Vagina (tissue), 2 donors: ENCODE measurements at regions not wholly inside any gene's neighbourhood (a gene's known extent, or its start where the extent isn't known, plus 50 kb on each side); places are given as distances from the start of the nearest gene placed in this dataset.

Experiments used
- DNase-seq, 2 donors: peaks; one replicate each; pipeline ENCODE4 v3.0.0-alpha.2; 2017; ENCODE audit errors: extremely low spot score in 2 of 2
- H3K27ac ChIP-seq: fragments of 200-600 bp; sonication (generic); one replicate; pipeline ENCODE4 v1.5.1; 2019
- H3K27me3 ChIP-seq: fragments of 200-600 bp; sonication (generic); one replicate; pipeline ENCODE4 v1.5.1; 2019
- H3K36me3 ChIP-seq, 2 donors: fragments of 200-600 bp; sonication (generic); one replicate each; pipeline ENCODE4 v1.5.1; 2017 to 2019
- H3K4me1 ChIP-seq: fragments of 200-600 bp; sonication (generic); one replicate; pipeline ENCODE4 v1.5.1; 2019
- H3K4me3 ChIP-seq, 2 donors: fragments of 200-600 bp; sonication (generic); 1 replicate in 1 of 2; 2 replicates in 1 of 2; pipeline ENCODE4 v1.5.1; 2016 to 2019
- H3K9me3 ChIP-seq: fragments of 200-600 bp; sonication (generic); one replicate; pipeline ENCODE4 v1.5.1; 2019
- CTCF ChIP-seq, 3 experiments: fragments of 450-650 bp in 2 of 3; fragments of 200-600 bp in 1 of 3; sonication (generic) in 1 of 3; IDR thresholded peaks; one replicate each; pipeline ENCODE4 v1.5.1; 2017 to 2019; ENCODE audit warnings: antibody characterized with exemption in 3 of 3, mild to moderate bottlenecking in 2 of 3, moderate library complexity in 2 of 3
- POLR2A ChIP-seq, 2 donors: fragments of 450-650 bp; IDR thresholded peaks; one replicate each; pipeline ENCODE4 v1.6.1; 2017; ENCODE audit warnings: antibody characterized with exemption in 2 of 2, mild to moderate bottlenecking in 2 of 2, moderate library complexity in 2 of 2
- POLR2AphosphoS5 ChIP-seq, 2 donors: sonication (generic); formaldehyde crosslinking; IDR thresholded peaks; one replicate each; pipeline ENCODE4 v1.9.0; 2017; ENCODE audit warnings: antibody characterized with exemption in 2 of 2, mild to moderate bottlenecking in 2 of 2, low read depth in 1 of 2; ENCODE audit not compliant: insufficient read depth in 1 of 2
- intact Hi-C: fragments of 100-400 bp; cut with DNase I; formaldehyde crosslinking; loops from one replicate; pipeline ENCODE4 v1.15.1; 2023

DNA sequence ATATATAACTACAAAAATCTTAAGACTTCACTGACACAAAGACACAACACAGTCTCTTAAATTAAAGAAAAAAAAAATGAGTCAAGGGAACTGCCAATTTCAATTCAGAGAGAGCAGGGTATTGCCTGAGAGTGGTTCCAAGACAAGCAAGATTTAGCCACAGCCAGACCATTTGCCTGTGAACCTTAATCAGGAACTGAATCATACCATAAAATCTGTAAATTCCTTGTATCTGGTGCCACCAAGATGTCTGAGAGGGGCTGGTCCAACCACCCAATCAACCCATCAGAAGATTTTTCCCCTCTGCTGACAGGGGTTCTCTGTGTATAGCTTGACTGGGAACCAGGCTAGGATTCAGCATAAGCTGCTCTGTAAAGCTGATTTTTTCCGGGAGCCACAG lies 159.2 kb downstream of the CPEB2 start:
- intact Hi-C loops = no loop called here
- Histone ChIP-seq H3K9me3 (no peaks in the 10 kb centered on the region), H3K27ac (no peak overlapping the region), H3K4me3 (no peak overlapping the region), H3K36me3 (no peaks in the 10 kb centered on the region), H3K27me3 (no peaks in the 10 kb centered on the region), H3K4me1 (peaks cover 5% of the 10 kb centered on the region)
- DNase-seq = no peak
- TF ChIP-seq POLR2AphosphoS5 (IDR thresholded peaks at IDR 0.05; ENCODE audit: insufficient read depth in 1 of 2, low read depth in 1 of 2) (no peak), POLR2A (IDR thresholded peaks at IDR 0.05) (no peak), CTCF (IDR thresholded peaks at IDR 0.05) (no peak)

DNA sequence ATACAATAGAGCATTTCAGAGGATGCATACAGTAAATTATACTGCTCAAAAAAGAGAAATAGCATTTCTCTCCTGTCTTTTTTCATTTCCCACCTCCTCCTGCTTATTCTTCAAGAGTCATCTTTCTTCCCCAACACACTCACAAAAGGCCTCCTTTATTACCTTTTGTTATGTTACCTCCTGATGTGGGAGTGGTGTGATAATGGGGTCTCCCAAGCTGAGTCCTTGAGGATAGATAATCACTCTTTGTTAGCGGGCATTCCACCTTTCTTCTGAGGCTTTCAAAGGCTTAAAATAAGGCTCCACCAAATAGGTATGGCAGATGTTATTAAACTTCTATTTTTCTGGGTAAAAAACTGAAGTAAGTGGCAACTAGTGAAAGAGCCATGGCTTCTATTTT lies 159.8 kb downstream of the CPEB2 start:
- Histone ChIP-seq H3K27ac (no peak overlapping the region), H3K4me1 (peaks cover 5% of the 10 kb centered on the region), H3K4me3 (no peak overlapping the region), H3K27me3 (no peaks in the 10 kb centered on the region), H3K9me3 (no peaks in the 10 kb centered on the region), H3K36me3 (no peaks in the 10 kb centered on the region)
- TF ChIP-seq POLR2A (IDR thresholded peaks at IDR 0.05) (no peak), POLR2AphosphoS5 (IDR thresholded peaks at IDR 0.05; ENCODE audit: insufficient read depth in 1 of 2, low read depth in 1 of 2) (no peak), CTCF (IDR thresholded peaks at IDR 0.05) (no peak)
- intact Hi-C loops = no loop called here
- DNase-seq = no peak

DNA sequence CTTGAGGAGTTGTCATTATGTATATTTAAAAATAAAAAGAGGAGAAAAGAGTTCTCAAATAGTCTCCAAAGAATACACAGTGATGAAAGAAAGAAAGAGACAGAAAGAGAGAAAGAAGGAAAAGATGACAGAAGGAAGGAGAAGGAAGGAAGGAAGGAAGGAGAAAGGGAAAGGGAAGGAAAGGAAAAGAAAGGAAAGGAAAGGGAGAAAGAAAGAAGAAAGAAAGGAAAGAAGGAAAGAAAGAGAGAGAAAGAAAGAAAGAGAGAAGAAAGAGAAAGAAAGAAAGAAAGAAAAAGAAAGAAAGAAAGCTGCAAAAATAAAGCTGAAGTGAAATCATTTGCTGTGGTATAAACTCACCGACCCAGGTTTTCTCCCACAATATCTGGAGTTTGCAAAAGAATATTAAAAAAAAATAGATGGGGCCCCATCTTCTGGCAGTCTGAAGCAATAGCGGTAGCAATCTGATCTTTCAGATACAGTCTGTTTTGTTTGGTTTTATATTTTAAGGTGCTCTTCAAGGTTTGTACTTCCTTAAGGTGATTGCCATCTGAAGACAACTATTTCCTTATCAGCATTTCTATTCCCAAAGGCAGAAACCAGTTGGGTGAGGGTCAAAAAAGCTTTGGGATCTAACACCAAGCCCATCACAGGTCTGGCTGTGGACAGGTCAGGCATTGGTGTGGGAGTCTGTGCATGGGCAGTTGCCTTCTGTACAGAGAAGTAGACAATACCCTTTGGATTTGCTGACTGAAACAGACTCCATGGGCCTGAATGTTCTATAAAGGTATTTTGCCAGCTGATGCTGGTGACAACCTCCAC lies 160.4 kb downstream of the CPEB2 start:
- intact Hi-C loops = no loop called here
- peaks cover 5% of the 10 kb centered on the region for H3K4me1 ChIP-seq
- no peaks in the 10 kb centered on the region for H3K9me3 ChIP-seq
- no peaks in the 10 kb centered on the region for H3K36me3 ChIP-seq
- TF ChIP-seq POLR2AphosphoS5 (IDR thresholded peaks at IDR 0.05; ENCODE audit: insufficient read depth in 1 of 2, low read depth in 1 of 2) (no peak), CTCF (IDR thresholded peaks at IDR 0.05) (peak in 1 of 3 experiments; percentile 23)
- no peak for DNase-seq
- no peaks in the 10 kb centered on the region for H3K27me3 ChIP-seq
- no peak overlapping the region for H3K4me3 ChIP-seq
- no peak overlapping the region for H3K27ac ChIP-seq

DNA sequence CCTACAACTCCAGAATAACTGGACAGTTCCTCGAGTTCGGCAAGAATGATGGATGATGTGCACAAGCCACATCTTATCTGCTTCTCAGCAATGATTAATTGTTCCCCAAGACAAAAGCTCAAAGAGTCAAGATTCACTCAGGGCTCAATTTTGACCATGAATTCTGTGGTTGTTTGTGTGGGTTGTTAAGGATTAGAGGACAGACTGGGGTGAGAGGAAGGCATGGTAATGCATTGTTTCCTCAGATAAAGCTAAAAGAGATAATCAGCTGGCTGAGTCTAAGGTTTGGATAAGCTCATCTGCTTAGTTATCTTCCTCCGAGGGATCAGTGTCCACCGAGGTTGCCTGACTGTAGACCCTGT lies 161.0 kb downstream of the CPEB2 start:
- TF ChIP-seq CTCF (IDR thresholded peaks at IDR 0.05) = no peak
- no peak for TF ChIP-seq POLR2AphosphoS5 (IDR thresholded peaks at IDR 0.05; ENCODE audit: insufficient read depth in 1 of 2, low read depth in 1 of 2)
- TF ChIP-seq POLR2A (IDR thresholded peaks at IDR 0.05) = no peak
- Histone ChIP-seq H3K4me3 (no peak overlapping the region), H3K4me1 (peaks cover 5% of the 10 kb centered on the region), H3K27ac (no peak overlapping the region), H3K9me3 (no peaks in the 10 kb centered on the region), H3K27me3 (no peaks in the 10 kb centered on the region), H3K36me3 (no peaks in the 10 kb centered on the region)
- DNase-seq = no peak
- intact Hi-C loops = no loop called here

DNA sequence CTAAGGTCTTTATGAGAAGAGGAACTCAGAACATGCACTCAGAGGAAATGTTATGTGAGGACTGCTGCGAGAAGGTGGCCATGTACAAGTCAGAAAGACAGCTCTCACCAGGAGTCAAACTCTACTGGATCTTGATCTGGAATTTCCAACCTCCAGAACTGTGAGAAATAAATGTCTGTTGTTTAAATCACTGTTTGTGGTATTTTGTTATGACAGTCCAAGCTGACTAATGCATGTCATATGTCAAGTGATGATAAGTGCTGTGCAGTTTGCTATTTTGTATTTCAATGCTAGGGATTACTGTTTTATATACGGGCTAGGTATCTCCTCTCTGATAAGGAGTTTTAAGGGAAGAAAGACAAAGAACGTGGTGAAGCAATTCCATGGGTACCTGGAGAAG lies 162.3 kb downstream of the CPEB2 start:
- Histone ChIP-seq H3K9me3 (no peaks in the 10 kb centered on the region), H3K27ac (no peak overlapping the region), H3K27me3 (no peaks in the 10 kb centered on the region), H3K4me1 (peaks cover 5% of the 10 kb centered on the region), H3K36me3 (no peaks in the 10 kb centered on the region), H3K4me3 (no peak overlapping the region)
- no peak for DNase-seq
- intact Hi-C loops = no loop called here
- no peak for TF ChIP-seq CTCF (IDR thresholded peaks at IDR 0.05)
- TF ChIP-seq POLR2A (IDR thresholded peaks at IDR 0.05) = no peak
- peak in 1 of 2 donors; percentile 57 for TF ChIP-seq POLR2AphosphoS5 (IDR thresholded peaks at IDR 0.05; ENCODE audit: insufficient read depth in 1 of 2, low read depth in 1 of 2)
